ENCODE measurements at regions not wholly inside any gene's neighbourhood (a gene's known extent, or its start where the extent isn't known, plus 50 kb on each side); places are given as distances from the start of the nearest gene placed in this dataset.

GRCh38 chr13:73292127-73292526, 233.3 kb downstream of the KLF5 start:
- Mint-ChIP-seq H3K4me3 (no peak overlapping the region), H3K9me3 (no peaks in the 10 kb centered on the region), H3K27me3 (no peaks in the 10 kb centered on the region), H3K4me1 (ENCODE audit: low read depth) (no peaks in the 10 kb centered on the region), H3K27ac (no peak overlapping the region), H3K36me3 (ENCODE audit: low read depth) (no peaks in the 10 kb centered on the region)
- POLR2A ChIA-PET, result no interaction called here
- intact Hi-C loops (cut with DNase I, micrococcal nuclease), result no loop called here
- no peak overlapping the region for H3K4me3 ChIP-seq (ENCODE audit: low read length)
- ATAC-seq (ENCODE audit: poor library complexity) (no peak), DNase-seq (no peak)
- no peaks in the 10 kb centered on the region for H3K36me3 ChIP-seq (ENCODE audit: insufficient read depth, low read length)
- H3K9me3 ChIP-seq (ENCODE audit: control insufficient read depth in 1 of 2, insufficient read depth in 1 of 2, low read length in 2 of 2), result no peaks in the 10 kb centered on the region
- no peak overlapping the region for H3K27ac ChIP-seq (ENCODE audit: low read depth in 1 of 2, low read length in 2 of 2)
- no peaks in the 10 kb centered on the region for H3K4me1 ChIP-seq (ENCODE audit: insufficient read depth, low read length)
- no peak for TF ChIP-seq CTCF (IDR thresholded peaks at IDR 0.05)
- no peaks in the 10 kb centered on the region for H3K27me3 ChIP-seq (ENCODE audit: control insufficient read depth in 1 of 2, insufficient read depth in 2 of 2, low read length in 2 of 2)
- CTCF ChIA-PET, result no interaction called here

GRCh38 chr13:73290844-73291243, 232.0 kb downstream of the KLF5 start:
- Histone ChIP-seq H3K4me3 (ENCODE audit: low read length) (no peak overlapping the region), H3K27me3 (ENCODE audit: control insufficient read depth in 1 of 2, insufficient read depth in 2 of 2, low read length in 2 of 2) (no peaks in the 10 kb centered on the region), H3K27ac (ENCODE audit: low read depth in 1 of 2, low read length in 2 of 2) (no peak overlapping the region), H3K4me1 (ENCODE audit: insufficient read depth, low read length) (no peaks in the 10 kb centered on the region), H3K9me3 (ENCODE audit: control insufficient read depth in 1 of 2, insufficient read depth in 1 of 2, low read length in 2 of 2) (no peaks in the 10 kb centered on the region), H3K36me3 (ENCODE audit: insufficient read depth, low read length) (no peaks in the 10 kb centered on the region)
- Mint-ChIP-seq H3K27me3 (no peaks in the 10 kb centered on the region), H3K27ac (no peak overlapping the region), H3K36me3 (ENCODE audit: low read depth) (no peaks in the 10 kb centered on the region), H3K4me1 (ENCODE audit: low read depth) (no peaks in the 10 kb centered on the region), H3K9me3 (no peaks in the 10 kb centered on the region), H3K4me3 (no peak overlapping the region)
- ChIA-PET CTCF (no interaction called here), POLR2A (no interaction called here)
- DNase-seq, result no peak
- ATAC-seq (ENCODE audit: poor library complexity), result no peak
- intact Hi-C loops (cut with DNase I, micrococcal nuclease), result no loop called here
- no peak for TF ChIP-seq CTCF (IDR thresholded peaks at IDR 0.05)

GRCh38 chr13:73288596-73288995, 229.8 kb downstream of the KLF5 start:
- Histone ChIP-seq H3K27me3 (ENCODE audit: control insufficient read depth in 1 of 2, insufficient read depth in 2 of 2, low read length in 2 of 2) (no peaks in the 10 kb centered on the region), H3K36me3 (ENCODE audit: insufficient read depth, low read length) (no peaks in the 10 kb centered on the region), H3K9me3 (ENCODE audit: control insufficient read depth in 1 of 2, insufficient read depth in 1 of 2, low read length in 2 of 2) (no peaks in the 10 kb centered on the region), H3K4me3 (ENCODE audit: low read length) (no peak overlapping the region), H3K4me1 (ENCODE audit: insufficient read depth, low read length) (no peaks in the 10 kb centered on the region), H3K27ac (ENCODE audit: low read depth in 1 of 2, low read length in 2 of 2) (no peak overlapping the region)
- DNase-seq, result no peak
- CTCF ChIA-PET, result no interaction called here
- H3K4me1 Mint-ChIP-seq (ENCODE audit: low read depth), result no peaks in the 10 kb centered on the region
- no peaks in the 10 kb centered on the region for H3K27me3 Mint-ChIP-seq
- H3K27ac Mint-ChIP-seq, result no peak overlapping the region
- ATAC-seq (ENCODE audit: poor library complexity), result no peak
- TF ChIP-seq CTCF (IDR thresholded peaks at IDR 0.05), result no peak
- POLR2A ChIA-PET, result no interaction called here
- intact Hi-C loops (cut with DNase I, micrococcal nuclease), result no loop called here
- H3K36me3 Mint-ChIP-seq (ENCODE audit: low read depth), result no peaks in the 10 kb centered on the region
- H3K9me3 Mint-ChIP-seq, result no peaks in the 10 kb centered on the region
- H3K4me3 Mint-ChIP-seq, result no peak overlapping the region
